Stimulated activated CD4-positive, alpha-beta T cell treated with anti-CD3 and anti-CD28 coated beads, Interleukin-1b, Interleukin-23, amount 100 ng/mL, for 48 hours (primary cell): ENCODE measurements at regions not wholly inside any gene's neighbourhood (a gene's known extent, or its start where the extent isn't known, plus 50 kb on each side); places are given as distances from the start of the nearest gene placed in this dataset.
"Not testable (repeated sequence)": the region's sequence is repeated elsewhere in the genome, so short reads cannot be mapped to it uniquely, and the experiment has no call there.

ENCODE experiments used
- DNase-seq: peaks from one replicate; pipeline ENCODE4 v3.0.0-alpha.2; 2020

GRCh38 chr9:106467113-106467864 is 395.7 kb upstream of the ZNF462 start:
- DNase-seq: no peak

- DNase-seq: no peak
Observed at GRCh38 chr9:106467865-106468164, 395.2 kb upstream of the ZNF462 start.

GRCh38 chr9:106468431-106468830 is 394.5 kb upstream of the ZNF462 start:
- DNase-seq: no peak

GRCh38 chr9:106478312-106478711 is 384.7 kb upstream of the ZNF462 start:
- no peak for DNase-seq

GRCh38 chr9:106478727-106479126 is 384.2 kb upstream of the ZNF462 start:
- no peak for DNase-seq

- no peak for DNase-seq
Observed at GRCh38 chr9:106479679-106480078, 383.3 kb upstream of the ZNF462 start.

GRCh38 chr9:106481013-106481609 is 381.9 kb upstream of the ZNF462 start:
- DNase-seq: no peak

- no peak for DNase-seq
Observed at GRCh38 chr9:106482733-106483132, 380.2 kb upstream of the ZNF462 start.

GRCh38 chr9:106486685-106487084 is 376.3 kb upstream of the ZNF462 start:
- no peak for DNase-seq

- DNase-seq: no peak
Observed at GRCh38 chr9:106487266-106487665, 375.7 kb upstream of the ZNF462 start.

- not testable (repeated sequence) for DNase-seq
Observed at GRCh38 chr9:106492126-106492525, 370.8 kb upstream of the ZNF462 start.

GRCh38 chr9:106500171-106500570 is 362.8 kb upstream of the ZNF462 start:
- DNase-seq: no peak

- DNase-seq: not testable (repeated sequence)
Observed at GRCh38 chr9:106501210-106501609, 361.8 kb upstream of the ZNF462 start.

GRCh38 chr9:106502930-106503329 is 360.0 kb upstream of the ZNF462 start:
- DNase-seq: no peak

- DNase-seq: no peak
Observed at GRCh38 chr9:106503759-106504158, 359.2 kb upstream of the ZNF462 start.

GRCh38 chr9:106526716-106527204 is 336.2 kb upstream of the ZNF462 start:
- no peak for DNase-seq

- no peak for DNase-seq
Observed at GRCh38 chr9:106528158-106528557, 334.8 kb upstream of the ZNF462 start.

GRCh38 chr9:106529616-106530015 is 333.4 kb upstream of the ZNF462 start:
- no peak for DNase-seq

GRCh38 chr9:106531491-106531890 is 331.5 kb upstream of the ZNF462 start:
- DNase-seq: no peak

- no peak for DNase-seq
Observed at GRCh38 chr9:106532306-106533015, 330.5 kb upstream of the ZNF462 start.

- no peak for DNase-seq
Observed at GRCh38 chr9:106534800-106535199, 328.2 kb upstream of the ZNF462 start.

GRCh38 chr9:106535439-106535838 is 327.5 kb upstream of the ZNF462 start:
- no peak for DNase-seq

- DNase-seq: no peak
Observed at GRCh38 chr9:106557996-106558667, 304.8 kb upstream of the ZNF462 start.

GRCh38 chr9:106560540-106560939 is 302.4 kb upstream of the ZNF462 start:
- DNase-seq: no peak
